Mucosa of stomach (tissue), 1 donor: ENCODE measurements at regions not wholly inside any gene's neighbourhood (a gene's known extent, or its start where the extent isn't known, plus 50 kb on each side); places are given as distances from the start of the nearest gene placed in this dataset.
"Not testable (repeated sequence)": the region's sequence is repeated elsewhere in the genome, so short reads cannot be mapped to it uniquely, and the experiment has no call there.

Experiments used
- H3K27me3 ChIP-seq: one replicate; pipeline ENCODE4 v1.7.0; 2013; ENCODE audit warnings: mild to moderate bottlenecking, low read length; ENCODE audit not compliant: control insufficient read depth, insufficient read depth
- H3K36me3 ChIP-seq: one replicate; pipeline ENCODE4 v1.7.0; 2013; ENCODE audit warnings: low read length; ENCODE audit not compliant: control insufficient read depth, insufficient read depth
- H3K4me1 ChIP-seq: one replicate; pipeline ENCODE4 v1.7.0; 2013; ENCODE audit warnings: mild to moderate bottlenecking, low read length; ENCODE audit not compliant: control insufficient read depth, insufficient read depth
- H3K4me3 ChIP-seq: one replicate; pipeline ENCODE4 v1.7.0; 2013; ENCODE audit warnings: low read length
- H3K9ac ChIP-seq: one replicate; pipeline ENCODE4 v1.7.0; 2013; ENCODE audit warnings: mild to moderate bottlenecking, low read length, moderate library complexity
- H3K9me3 ChIP-seq: one replicate; pipeline ENCODE4 v1.7.0; 2013; ENCODE audit warnings: mild to moderate bottlenecking, low read length, moderate library complexity; ENCODE audit not compliant: control insufficient read depth
- donor health status: Pancreatic carcinoma.

GRCh38 chr4:31877429-31877828 lies 1157.3 kb downstream of the PCDH7 start:
- Histone ChIP-seq H3K4me3 (no peak overlapping the region), H3K9ac (no peak overlapping the region), H3K9me3 (no peaks in the 10 kb centered on the region), H3K27me3 (no peaks in the 10 kb centered on the region), H3K36me3 (no peaks in the 10 kb centered on the region), H3K4me1 (no peaks in the 10 kb centered on the region)

- not testable (repeated sequence) for H3K4me1 ChIP-seq, H3K36me3 ChIP-seq, H3K9ac ChIP-seq, H3K4me3 ChIP-seq, H3K27me3 ChIP-seq, H3K9me3 ChIP-seq
Observed at GRCh38 chr4:31880837-31881236, 1160.7 kb downstream of the PCDH7 start.

GRCh38 chr4:31896349-31896748 lies 1176.2 kb downstream of the PCDH7 start:
- no peaks in the 10 kb centered on the region for H3K36me3 ChIP-seq
- no peaks in the 10 kb centered on the region for H3K4me1 ChIP-seq
- no peak overlapping the region for H3K4me3 ChIP-seq
- H3K9me3 ChIP-seq: no peaks in the 10 kb centered on the region
- H3K27me3 ChIP-seq: no peaks in the 10 kb centered on the region
- no peak overlapping the region for H3K9ac ChIP-seq

GRCh38 chr4:31905363-31905762 lies 1185.2 kb downstream of the PCDH7 start:
- no peak overlapping the region for H3K9ac ChIP-seq
- no peaks in the 10 kb centered on the region for H3K27me3 ChIP-seq
- H3K9me3 ChIP-seq: no peaks in the 10 kb centered on the region
- H3K4me1 ChIP-seq: no peaks in the 10 kb centered on the region
- H3K36me3 ChIP-seq: no peaks in the 10 kb centered on the region
- no peak overlapping the region for H3K4me3 ChIP-seq

GRCh38 chr4:31908261-31908660 lies 1188.1 kb downstream of the PCDH7 start:
- Histone ChIP-seq H3K36me3 (no peaks in the 10 kb centered on the region), H3K9ac (no peak overlapping the region), H3K27me3 (no peaks in the 10 kb centered on the region), H3K4me1 (no peaks in the 10 kb centered on the region), H3K9me3 (no peaks in the 10 kb centered on the region), H3K4me3 (no peak overlapping the region)

GRCh38 chr4:31917334-31917733 lies 1197.2 kb downstream of the PCDH7 start:
- no peak overlapping the region for H3K9ac ChIP-seq
- no peaks in the 10 kb centered on the region for H3K27me3 ChIP-seq
- H3K36me3 ChIP-seq: no peaks in the 10 kb centered on the region
- H3K4me1 ChIP-seq: no peaks in the 10 kb centered on the region
- H3K9me3 ChIP-seq: no peaks in the 10 kb centered on the region
- H3K4me3 ChIP-seq: no peak overlapping the region

GRCh38 chr4:31918891-31919290 lies 1198.7 kb downstream of the PCDH7 start:
- H3K36me3 ChIP-seq: no peaks in the 10 kb centered on the region
- no peaks in the 10 kb centered on the region for H3K9me3 ChIP-seq
- no peak overlapping the region for H3K9ac ChIP-seq
- no peak overlapping the region for H3K4me3 ChIP-seq
- H3K27me3 ChIP-seq: no peaks in the 10 kb centered on the region
- no peaks in the 10 kb centered on the region for H3K4me1 ChIP-seq

GRCh38 chr4:31923634-31924033 lies 1203.5 kb downstream of the PCDH7 start:
- H3K27me3 ChIP-seq: no peaks in the 10 kb centered on the region

GRCh38 chr4:31929676-31930345 lies 1209.6 kb downstream of the PCDH7 start:
- Histone ChIP-seq H3K9me3 (no peaks in the 10 kb centered on the region), H3K9ac (no peak overlapping the region), H3K4me1 (no peaks in the 10 kb centered on the region), H3K4me3 (no peak overlapping the region), H3K27me3 (no peaks in the 10 kb centered on the region), H3K36me3 (no peaks in the 10 kb centered on the region)

More at GRCh38 chr4:31923634-31924033, 1203.5 kb downstream of the PCDH7 start:
- no peaks in the 10 kb centered on the region for H3K36me3 ChIP-seq
- H3K4me3 ChIP-seq: no peak overlapping the region
- H3K4me1 ChIP-seq: no peaks in the 10 kb centered on the region
- H3K9me3 ChIP-seq: no peaks in the 10 kb centered on the region
- no peak overlapping the region for H3K9ac ChIP-seq

GRCh38 chr4:31946456-31946855 lies 1226.3 kb downstream of the PCDH7 start:
- H3K9ac ChIP-seq: no peak overlapping the region
- no peaks in the 10 kb centered on the region for H3K36me3 ChIP-seq
- no peaks in the 10 kb centered on the region for H3K27me3 ChIP-seq
- no peak overlapping the region for H3K4me3 ChIP-seq
- H3K4me1 ChIP-seq: no peaks in the 10 kb centered on the region
- H3K9me3 ChIP-seq: no peaks in the 10 kb centered on the region

GRCh38 chr4:31947101-31947500 lies 1226.9 kb downstream of the PCDH7 start:
- no peaks in the 10 kb centered on the region for H3K36me3 ChIP-seq
- no peak overlapping the region for H3K4me3 ChIP-seq
- no peaks in the 10 kb centered on the region for H3K27me3 ChIP-seq
- H3K9ac ChIP-seq: no peak overlapping the region
- H3K9me3 ChIP-seq: no peaks in the 10 kb centered on the region
- H3K4me1 ChIP-seq: no peaks in the 10 kb centered on the region

GRCh38 chr4:31949045-31949444 lies 1228.9 kb downstream of the PCDH7 start:
- H3K4me3 ChIP-seq: no peak overlapping the region
- H3K9me3 ChIP-seq: no peaks in the 10 kb centered on the region
- H3K9ac ChIP-seq: no peak overlapping the region
- H3K4me1 ChIP-seq: no peaks in the 10 kb centered on the region
- H3K36me3 ChIP-seq: no peaks in the 10 kb centered on the region
- H3K27me3 ChIP-seq: no peaks in the 10 kb centered on the region

- Histone ChIP-seq H3K4me3 (no peak overlapping the region), H3K9me3 (no peaks in the 10 kb centered on the region), H3K9ac (no peak overlapping the region)
Observed at GRCh38 chr4:31955346-31955745, 1235.2 kb downstream of the PCDH7 start.

More at GRCh38 chr4:31955346-31955745, 1235.2 kb downstream of the PCDH7 start:
- Histone ChIP-seq H3K4me1 (no peaks in the 10 kb centered on the region), H3K36me3 (no peaks in the 10 kb centered on the region), H3K27me3 (no peaks in the 10 kb centered on the region)
